ENCODE measurements at regions not wholly inside any gene's neighbourhood (a gene's known extent, or its start where the extent isn't known, plus 50 kb on each side); places are given as distances from the start of the nearest gene placed in this dataset.

GRCh38 chr5:97618721-97619120, 435.7 kb upstream of the RIOK2 start:
- TF ChIP-seq CTCF (conservative IDR thresholded peaks at IDR 0.05; ENCODE audit: low read depth, low read length), result no peak

GRCh38 chr5:97623441-97623840, 440.4 kb upstream of the RIOK2 start:
- no peak for DNase-seq (ENCODE audit: low read depth)
- no peak overlapping the region for H3K4me3 ChIP-seq (ENCODE audit: low read depth, low read length)
- TF ChIP-seq CTCF (conservative IDR thresholded peaks at IDR 0.05; ENCODE audit: low read depth, low read length), result no peak

More at GRCh38 chr5:97618721-97619120, 435.7 kb upstream of the RIOK2 start:
- no peak overlapping the region for H3K4me3 ChIP-seq (ENCODE audit: low read depth, low read length)
- no peak for DNase-seq (ENCODE audit: low read depth)

- no peak for TF ChIP-seq CTCF (conservative IDR thresholded peaks at IDR 0.05; ENCODE audit: low read depth, low read length)
- H3K4me3 ChIP-seq (ENCODE audit: low read depth, low read length), result no peak overlapping the region
- no peak for DNase-seq (ENCODE audit: low read depth)
Measured at GRCh38 chr5:97624886-97625285, 441.8 kb upstream of the RIOK2 start.

- no peak overlapping the region for H3K4me3 ChIP-seq (ENCODE audit: low read depth, low read length)
- no peak for DNase-seq (ENCODE audit: low read depth)
- no peak for TF ChIP-seq CTCF (conservative IDR thresholded peaks at IDR 0.05; ENCODE audit: low read depth, low read length)
Measured at GRCh38 chr5:97627272-97627671, 444.2 kb upstream of the RIOK2 start.

- DNase-seq (ENCODE audit: low read depth), result no peak
- no peak for TF ChIP-seq CTCF (conservative IDR thresholded peaks at IDR 0.05; ENCODE audit: low read depth, low read length)
- H3K4me3 ChIP-seq (ENCODE audit: low read depth, low read length), result no peak overlapping the region
Measured at GRCh38 chr5:97628031-97628430, 445.0 kb upstream of the RIOK2 start.

GRCh38 chr5:97628807-97629206, 445.8 kb upstream of the RIOK2 start:
- no peak overlapping the region for H3K4me3 ChIP-seq (ENCODE audit: low read depth, low read length)
- TF ChIP-seq CTCF (conservative IDR thresholded peaks at IDR 0.05; ENCODE audit: low read depth, low read length), result no peak
- no peak for DNase-seq (ENCODE audit: low read depth)

- H3K4me3 ChIP-seq (ENCODE audit: low read depth, low read length), result no peak overlapping the region
- no peak for TF ChIP-seq CTCF (conservative IDR thresholded peaks at IDR 0.05; ENCODE audit: low read depth, low read length)
- DNase-seq (ENCODE audit: low read depth), result no peak
Measured at GRCh38 chr5:97629276-97629675, 446.2 kb upstream of the RIOK2 start.
